A549 (cell line): ENCODE measurements at regions not wholly inside any gene's neighbourhood (a gene's known extent, or its start where the extent isn't known, plus 50 kb on each side); places are given as distances from the start of the nearest gene placed in this dataset.

Source experiments
- ATAC-seq, 2 experiments: fragments of 200-7000 bp in 1 of 2; fragments of >200 bp in 1 of 2; cut with Nextera tagmentation in 1 of 2; cut with Tn5 transposase in 1 of 2; 3 replicates each; pipeline versions ENCODE4 v1.8.0 to v1.9.1; 2018 to 2020; ENCODE audit warnings: mild to moderate bottlenecking in 1 of 2, moderate library complexity in 1 of 2
- CTCF ChIA-PET: fragments of 300-600 bp; sonication (Branson Sonifier 250); formaldehyde crosslinking; extraction: SDS; loops from one replicate; lab custom pipeline; 2021; ENCODE audit warnings: antibody characterized with exemption, inconsistent platforms; lab: Yijun Ruan, JAX
- POLR2A ChIA-PET: fragments of 350-600 bp; formaldehyde crosslinking; extraction: SDS; loops from one replicate; lab custom pipeline; 2021; ENCODE audit warnings: antibody characterized with exemption, inconsistent platforms; lab: Yijun Ruan, JAX
- DNase-seq, 2 experiments: peaks; one replicate each; pipeline versions ENCODE4 v3.0.0 to v3.0.0-alpha.2; 2011 to 2016; ENCODE audit warnings: low read depth in 1 of 2, low spot score in 1 of 2
- FAIRE-seq: peaks from 2 replicates; lab custom pipeline; 2011; peaks lifted over from hg19 to GRCh38; lab: Jason Lieb, UNC
- H3K27ac ChIP-seq, 2 experiments: fragments of >200 bp; sonication (Bioruptor Twin); formaldehyde crosslinking; 3 replicates each; pipeline ENCODE4 v1.5.1; 2016 to 2017
- H3K4me1 ChIP-seq: fragments of >200 bp; sonication (Bioruptor Twin); formaldehyde crosslinking; 3 replicates; pipeline ENCODE4 v1.6.1; 2016
- H3K4me2 ChIP-seq: fragments of >200 bp; sonication (Bioruptor Twin); formaldehyde crosslinking; 3 replicates; pipeline ENCODE4 v1.6.1; 2016
- H3K4me3 ChIP-seq: fragments of >200 bp; sonication (Bioruptor Twin); formaldehyde crosslinking; 3 replicates; pipeline ENCODE4 v1.5.1; 2016
- H3K9me3 ChIP-seq: fragments of >200 bp; sonication (Bioruptor Twin); formaldehyde crosslinking; 3 replicates; pipeline ENCODE4 v1.6.1; 2016
- ATOH8 ChIP-seq: fragments of 250-450 bp; sonication (Bioruptor Pico); IDR thresholded peaks from 2 replicates; pipeline ENCODE4 v1.5.0; 2020; ENCODE audit warnings: low read depth, mild to moderate bottlenecking, moderate library complexity
- CEBPB ChIP-seq, 2 experiments: fragments of >200 bp in 1 of 2; sonication (Bioruptor Twin) in 1 of 2; formaldehyde crosslinking in 1 of 2; IDR thresholded peaks; 2 replicates each; pipeline ENCODE4 v1.6.1; 2012 to 2016
- E2F6 ChIP-seq: IDR thresholded peaks from 2 replicates; pipeline ENCODE4 v1.6.1; 2012; ENCODE audit warnings: low read depth, borderline replicate concordance
- EHMT2 ChIP-seq: fragments of 200-600 bp; sonication (generic); IDR thresholded peaks from 2 replicates; pipeline ENCODE4 v1.6.1; 2016; ENCODE audit warnings: antibody characterized with exemption, low read depth, mild to moderate bottlenecking, moderate library complexity
- ELK1 ChIP-seq: fragments of 150-350 bp; IDR thresholded peaks from 2 replicates; pipeline ENCODE4 v1.6.1; 2014; ENCODE audit warnings: low read depth, mild to moderate bottlenecking, low read length
- FOXS1 ChIP-seq: fragments of 250-450 bp; sonication (Bioruptor Pico); IDR thresholded peaks from 2 replicates; pipeline ENCODE4 v1.5.0; 2020; ENCODE audit warnings: mild to moderate bottlenecking, moderate library complexity
- HES2 ChIP-seq: fragments of >200 bp; sonication (Bioruptor Twin); formaldehyde crosslinking; IDR thresholded peaks from 2 replicates; pipeline ENCODE4 v1.6.1; 2016
- HOXA7 ChIP-seq: fragments of 250-450 bp; sonication (Bioruptor Pico); IDR thresholded peaks from 2 replicates; pipeline ENCODE4 v1.5.0; 2020; ENCODE audit warnings: mild to moderate bottlenecking, moderate library complexity
- HOXB13 ChIP-seq: fragments of 250-450 bp; sonication (Bioruptor Pico); IDR thresholded peaks from 2 replicates; pipeline ENCODE4 v1.5.0; 2020; ENCODE audit warnings: low read depth, mild to moderate bottlenecking, moderate library complexity
- JUN ChIP-seq, 2 experiments: fragments of >200 bp; sonication (Bioruptor Twin); formaldehyde crosslinking; IDR thresholded peaks; 2 replicates in 1 of 2; 3 replicates in 1 of 2; pipeline ENCODE4 v1.6.1; 2016 to 2017
- JUNB ChIP-seq: fragments of >200 bp; sonication (Bioruptor Twin); formaldehyde crosslinking; IDR thresholded peaks from 2 replicates; pipeline ENCODE4 v1.6.1; 2016
- MAFK ChIP-seq: fragments of 450-650 bp; IDR thresholded peaks from 2 replicates; pipeline ENCODE4 v1.6.1; 2014; ENCODE audit not compliant: partially characterized antibody
- MAX ChIP-seq: IDR thresholded peaks from 2 replicates; pipeline ENCODE4 v1.6.1; 2012
- POLR2A ChIP-seq: IDR thresholded peaks from 2 replicates; pipeline ENCODE4 v1.6.1; 2012; ENCODE audit warnings: mild to moderate bottlenecking, low read length
- RARB ChIP-seq: fragments of 250-450 bp; sonication (Bioruptor Pico); IDR thresholded peaks from 2 replicates; pipeline ENCODE4 v1.8.0; 2021; ENCODE audit warnings: mild to moderate bottlenecking, moderate library complexity
- RCOR1 ChIP-seq: fragments of 150-350 bp; IDR thresholded peaks from 2 replicates; pipeline ENCODE4 v1.6.1; 2014; ENCODE audit warnings: antibody characterized with exemption, low read length, low read depth
- REST ChIP-seq: fragments of 200-600 bp; sonication (generic); IDR thresholded peaks from 2 replicates; pipeline ENCODE4 v1.6.1; 2016; ENCODE audit warnings: antibody characterized with exemption, mild to moderate bottlenecking, moderate library complexity
- RFX5 ChIP-seq: fragments of 450-650 bp; IDR thresholded peaks from 2 replicates; pipeline ENCODE4 v1.7.1; 2014; ENCODE audit warnings: antibody characterized with exemption, mild to moderate bottlenecking, moderate library complexity
- SMC3 ChIP-seq: fragments of >200 bp; sonication (Bioruptor Twin); formaldehyde crosslinking; IDR thresholded peaks from 3 replicates; pipeline ENCODE4 v1.6.1; 2018; ENCODE audit warnings: inconsistent platforms
- SREBF2 ChIP-seq: fragments of 450-650 bp; IDR thresholded peaks from 2 replicates; pipeline ENCODE4 v1.6.1; 2014; ENCODE audit warnings: mild to moderate bottlenecking, moderate library complexity
- TFCP2L1 ChIP-seq: fragments of 250-450 bp; sonication (Bioruptor Pico); IDR thresholded peaks from 2 replicates; pipeline ENCODE4 v1.5.0; 2021; ENCODE audit warnings: mild to moderate bottlenecking
- ZSCAN20 ChIP-seq: fragments of 250-450 bp; sonication (Bioruptor Pico); IDR thresholded peaks from 2 replicates; pipeline ENCODE4 v1.8.0; 2022; ENCODE audit warnings: mild to moderate bottlenecking, moderate library complexity
- WGBS: methylation state at CpG from one replicate; pipeline ENCODE4 v1.1.6; 2017; ENCODE audit errors: missing lambda C conversion rate; 5-methylcytosine and 5-hydroxymethylcytosine counted together

GRCh38 chr3:144197116-144197515, 225.5 kb downstream of the DIPK2A start:
- DNase-seq = no peak
- Histone ChIP-seq H3K4me2 (no peak overlapping the region), H3K27ac (no peak overlapping the region), H3K4me3 (no peak overlapping the region), H3K4me1 (no peaks in the 10 kb centered on the region), H3K9me3 (peaks cover 4% of the 10 kb centered on the region; the same call in 1 of the 3 replicates)
- WGBS = 34% methylated on average over 2 of the region's 2 CpGs
- ATAC-seq = no peak
- TF ChIP-seq RFX5 (no peak), TFCP2L1 (CRISPR knock-in tag) (no peak)
- no peak for FAIRE-seq
- CTCF ChIA-PET = interaction anchor here (1.0 kb wide), 1 partner anchor 97 kb away, joined by 3 read pairs; no protein-coding TSS in a partner anchor
- POLR2A ChIA-PET = no interaction called here

GRCh38 chr3:144197582-144197981, 226.0 kb downstream of the DIPK2A start:
- H3K4me3 ChIP-seq = no peak overlapping the region
- peaks cover 4% of the 10 kb centered on the region; the same call in 1 of the 3 replicates for H3K9me3 ChIP-seq
- WGBS = 0% methylated on average over 1 of the region's 1 CpG
- H3K4me2 ChIP-seq = no peak overlapping the region
- no peaks in the 10 kb centered on the region for H3K4me1 ChIP-seq
- no peak for FAIRE-seq
- no peak for ATAC-seq
- H3K27ac ChIP-seq = no peak overlapping the region
- POLR2A ChIA-PET = no interaction called here
- CTCF ChIA-PET = interaction anchor here (1.0 kb wide), 1 partner anchor 98 kb away, joined by 3 read pairs; no protein-coding TSS in a partner anchor
- TF ChIP-seq JUNB (no peak), MAFK (no peak), EHMT2 (no peak), RCOR1 (no peak), RFX5 (no peak), ZSCAN20 (CRISPR knock-in tag) (no peak), ELK1 (no peak)
- DNase-seq = no peak

- ATAC-seq (no peak), FAIRE-seq (no peak), DNase-seq (no peak)
- Histone ChIP-seq H3K4me2 (no peak overlapping the region), H3K4me1 (no peaks in the 10 kb centered on the region), H3K27ac (no peak overlapping the region), H3K9me3 (no peaks in the 10 kb centered on the region), H3K4me3 (no peak overlapping the region)
- no peak for TF ChIP-seq SMC3
- TF ChIP-seq JUN (IDR thresholded peaks at IDR 0.05) = no peak
- no peak for TF ChIP-seq CEBPB (IDR thresholded peaks at IDR 0.05)
- no peak for TF ChIP-seq E2F6
- TF ChIP-seq HOXB13 (CRISPR knock-in tag) = no peak
- no peak for TF ChIP-seq FOXS1 (CRISPR knock-in tag)
- CTCF ChIA-PET = no interaction called here
- POLR2A ChIA-PET = no interaction called here
Observed at GRCh38 chr3:144200004-144200403, 228.4 kb downstream of the DIPK2A start.

- Histone ChIP-seq H3K9me3 (no peaks in the 10 kb centered on the region), H3K4me3 (no peak overlapping the region), H3K4me1 (no peaks in the 10 kb centered on the region), H3K4me2 (no peak overlapping the region), H3K27ac (no peak overlapping the region)
- POLR2A ChIA-PET = no interaction called here
- TF ChIP-seq HOXB13 (CRISPR knock-in tag) = no peak
- TF ChIP-seq ZSCAN20 (CRISPR knock-in tag) = no peak
- no peak for TF ChIP-seq SREBF2
- TF ChIP-seq HOXA7 (CRISPR knock-in tag) = no peak
- TF ChIP-seq RARB (CRISPR knock-in tag) = no peak
- no peak for FAIRE-seq
- CTCF ChIA-PET = no interaction called here
- no peak for ATAC-seq
- DNase-seq = no peak
Observed at GRCh38 chr3:144200466-144200865, 228.8 kb downstream of the DIPK2A start.

GRCh38 chr3:144221761-144222160, 250.1 kb downstream of the DIPK2A start:
- no peak for FAIRE-seq
- DNase-seq = no peak
- Histone ChIP-seq H3K9me3 (no peaks in the 10 kb centered on the region), H3K4me2 (no peak overlapping the region), H3K4me3 (no peak overlapping the region), H3K27ac (no peak overlapping the region)
- ATAC-seq = no peak
- POLR2A ChIA-PET = no interaction called here
- CTCF ChIA-PET = no interaction called here
- TF ChIP-seq ATOH8 (no peak), POLR2A (no peak), MAX (no peak), REST (no peak), HES2 (no peak)
- TF ChIP-seq, all 56 proteins: peak for 0
- WGBS = 40% methylated on average over 3 of the region's 3 CpGs
- no peaks in the 10 kb centered on the region for H3K4me1 ChIP-seq
